Common myeloid progenitor, CD34-positive (primary cell): ENCODE measurements at regions not wholly inside any gene's neighbourhood (a gene's known extent, or its start where the extent isn't known, plus 50 kb on each side); places are given as distances from the start of the nearest gene placed in this dataset.

ENCODE experiments used
- CTCF ChIA-PET: fragments of 350-600 bp; sonication (Branson Sonifier 250); formaldehyde crosslinking; loops from one replicate; lab custom pipeline; 2021; ENCODE audit warnings: antibody characterized with exemption; lab: Charles Lee
- POLR2A ChIA-PET: fragments of 350-600 bp; sonication (Branson Sonifier 250); formaldehyde crosslinking; loops from one replicate; lab custom pipeline; 2021; ENCODE audit warnings: antibody characterized with exemption; lab: Charles Lee
- DNase-seq, 3 donors: peaks; one replicate each; pipeline versions ENCODE4 v3.0.0 to v3.0.0-alpha.2; 2013
- H3K27ac ChIP-seq, 2 experiments: 1 replicate in 1 of 2; 2 replicates in 1 of 2; pipeline ENCODE4 v1.7.0; 2013; ENCODE audit warnings: inconsistent platforms in 2 of 2, low read length in 2 of 2, mild to moderate bottlenecking in 2 of 2, low read depth in 1 of 2, moderate library complexity in 1 of 2; ENCODE audit not compliant: severe bottlenecking in 2 of 2, insufficient read depth in 1 of 2, poor library complexity in 1 of 2
- H3K27me3 ChIP-seq, 5 experiments: replicated peaks in 2 of 5; 1 replicate in 3 of 5; 2 replicates in 2 of 5; pipeline versions ENCODE4 v1.6.1 to v1.7.0; 2013; ENCODE audit warnings: low read length in 4 of 5, mild to moderate bottlenecking in 2 of 5, moderate library complexity in 2 of 5, inconsistent platforms in 1 of 5; ENCODE audit not compliant: insufficient read depth in 5 of 5, control insufficient read depth in 4 of 5
- H3K36me3 ChIP-seq, 4 experiments: 1 replicate in 2 of 4; 2 replicates in 2 of 4; pipeline versions ENCODE4 v1.6.1 to v1.7.0; 2013; ENCODE audit warnings: low read length in 3 of 4, control low read depth in 1 of 4, mild to moderate bottlenecking in 1 of 4; ENCODE audit not compliant: control insufficient read depth in 4 of 4, insufficient read depth in 4 of 4
- H3K4me1 ChIP-seq, 4 experiments: 1 replicate in 3 of 4; 2 replicates in 1 of 4; pipeline versions ENCODE4 v1.6.1 to v1.7.1; 2013; ENCODE audit warnings: low read length in 3 of 4, mild to moderate bottlenecking in 3 of 4, control low read depth in 1 of 4, inconsistent platforms in 1 of 4, moderate library complexity in 1 of 4; ENCODE audit not compliant: control insufficient read depth in 4 of 4, insufficient read depth in 4 of 4; ENCODE audit errors: control extremely low read depth in 1 of 4
- H3K4me3 ChIP-seq, 7 experiments: 1 replicate in 4 of 7; 2 replicates in 3 of 7; pipeline versions ENCODE4 v1.5.1 to v1.7.0; 2013; ENCODE audit warnings: mild to moderate bottlenecking in 7 of 7, low read length in 6 of 7, moderate library complexity in 6 of 7, inconsistent platforms in 2 of 7, low read depth in 2 of 7, control low read depth in 1 of 7; ENCODE audit not compliant: insufficient read depth in 4 of 7, control insufficient read depth in 1 of 7; ENCODE audit errors: extremely low read depth in 1 of 7
- H3K9me3 ChIP-seq, 5 experiments: 1 replicate in 4 of 5; 2 replicates in 1 of 5; pipeline versions ENCODE4 v1.6.1 to v1.7.1; 2013; ENCODE audit warnings: low read length in 4 of 5, mild to moderate bottlenecking in 2 of 5, inconsistent platforms in 1 of 5, low read depth in 1 of 5, moderate library complexity in 1 of 5; ENCODE audit not compliant: control insufficient read depth in 4 of 5, insufficient read depth in 2 of 5; ENCODE audit errors: control extremely low read depth in 1 of 5
- WGBS: methylation state at CpG from one replicate; pipeline ENCODE4 v1.1.5; 2013; ENCODE audit not compliant: insufficient coverage; 5-methylcytosine and 5-hydroxymethylcytosine counted together

GRCh38 chr2:7905756-7906155, 776.1 kb upstream of the ID2 start:
- H3K4me3 ChIP-seq = no peak overlapping the region
- H3K36me3 ChIP-seq = no peaks in the 10 kb centered on the region
- H3K27me3 ChIP-seq = no peaks in the 10 kb centered on the region
- peaks cover 0 to 7% (median 3%) of the 10 kb centered on the region in 4 experiments for H3K4me1 ChIP-seq
- CTCF ChIA-PET = no interaction called here
- POLR2A ChIA-PET = no interaction called here
- peaks cover 0 to 2% (median 0%) of the 10 kb centered on the region in 5 experiments for H3K9me3 ChIP-seq
- 94% methylated on average over 12 of the region's 12 CpGs for WGBS
- H3K27ac ChIP-seq = no peak overlapping the region
- no peak for DNase-seq

DNA sequence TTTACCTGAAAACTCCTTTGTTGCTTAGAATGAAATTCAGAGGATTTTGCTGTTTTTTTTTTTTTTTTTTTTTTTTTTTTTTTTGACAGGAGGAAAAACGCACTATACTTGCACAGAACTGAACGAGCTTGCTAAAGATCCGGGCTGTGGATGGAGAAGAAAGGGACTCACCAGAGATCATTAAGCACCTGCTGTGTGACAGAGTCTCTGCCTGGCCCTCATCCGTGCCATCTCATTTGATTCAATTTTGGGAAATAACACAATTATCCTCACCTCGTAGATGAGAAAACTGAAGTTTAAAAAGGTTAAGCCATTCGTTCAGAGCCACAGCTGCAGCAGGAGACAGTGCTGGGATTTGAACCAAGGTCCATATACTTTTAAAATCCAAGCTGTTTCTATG, 775.4 kb upstream of the ID2 start:
- Histone ChIP-seq H3K27ac (no peak overlapping the region), H3K4me1 (peaks cover 0 to under 1% (median 0%) of the 10 kb centered on the region in 4 experiments), H3K36me3 (no peaks in the 10 kb centered on the region), H3K27me3 (no peaks in the 10 kb centered on the region), H3K4me3 (no peak overlapping the region), H3K9me3 (peaks cover 0 to 2% (median 0%) of the 10 kb centered on the region in 5 experiments)
- POLR2A ChIA-PET = no interaction called here
- DNase-seq = no peak
- CTCF ChIA-PET = no interaction called here
- 92% methylated on average over 4 of the region's 6 CpGs for WGBS

DNA sequence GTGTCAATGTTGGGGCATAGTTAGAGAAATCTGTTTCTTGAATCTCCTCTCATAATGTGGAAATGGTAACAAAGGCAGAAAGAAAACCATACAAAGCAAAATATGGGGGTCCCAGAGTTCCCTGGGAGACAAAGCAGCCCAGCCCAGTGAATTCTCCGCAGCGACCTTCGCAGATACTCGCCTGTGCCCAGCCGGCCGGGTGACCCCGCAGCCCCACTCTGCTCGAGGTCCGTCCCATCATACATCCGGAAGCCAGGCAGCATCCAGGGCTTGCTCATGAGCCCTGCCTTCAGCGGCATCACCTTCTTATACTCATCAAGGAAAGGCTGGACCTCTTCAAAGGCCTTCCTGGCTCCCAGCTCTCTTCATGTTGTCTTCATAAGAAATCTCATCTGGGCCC, 774.8 kb upstream of the ID2 start:
- ChIA-PET POLR2A (no interaction called here), CTCF (no interaction called here)
- peaks cover 0 to 2% (median 0%) of the 10 kb centered on the region in 5 experiments for H3K9me3 ChIP-seq
- no peaks in the 10 kb centered on the region for H3K27me3 ChIP-seq
- H3K36me3 ChIP-seq = no peaks in the 10 kb centered on the region
- H3K4me3 ChIP-seq = no peak overlapping the region
- no peak for DNase-seq
- WGBS = 98% methylated on average over 11 of the region's 11 CpGs
- no peak overlapping the region for H3K27ac ChIP-seq
- H3K4me1 ChIP-seq = no peaks in the 10 kb centered on the region

DNA sequence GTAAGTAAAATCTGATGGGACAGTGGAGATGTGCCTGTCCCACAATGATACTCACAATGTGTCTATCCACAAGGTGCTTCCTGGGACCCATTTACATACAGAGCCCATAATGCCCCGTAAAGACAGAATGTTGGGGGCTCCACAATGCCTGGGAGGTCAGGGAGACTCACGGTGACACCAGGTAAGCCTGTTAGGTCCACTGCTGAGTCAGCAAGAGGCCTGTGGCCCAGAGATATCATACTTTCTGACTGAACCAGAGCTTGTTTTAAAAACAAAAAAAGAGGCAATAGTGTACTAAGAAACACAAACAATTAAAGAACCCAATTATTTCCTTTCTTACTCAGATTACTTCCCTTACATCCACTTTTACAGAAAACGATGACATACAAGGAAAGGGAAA, 771.1 kb upstream of the ID2 start:
- no peak overlapping the region for H3K4me3 ChIP-seq
- no peaks in the 10 kb centered on the region for H3K36me3 ChIP-seq
- H3K4me1 ChIP-seq = no peaks in the 10 kb centered on the region
- no peak for DNase-seq
- no peaks in the 10 kb centered on the region for H3K27me3 ChIP-seq
- ChIA-PET CTCF (no interaction called here), POLR2A (no interaction called here)
- no peak overlapping the region for H3K27ac ChIP-seq
- 96% methylated on average over 2 of the region's 3 CpGs for WGBS
- H3K9me3 ChIP-seq = peaks cover 0 to 2% (median 0%) of the 10 kb centered on the region in 5 experiments

DNA sequence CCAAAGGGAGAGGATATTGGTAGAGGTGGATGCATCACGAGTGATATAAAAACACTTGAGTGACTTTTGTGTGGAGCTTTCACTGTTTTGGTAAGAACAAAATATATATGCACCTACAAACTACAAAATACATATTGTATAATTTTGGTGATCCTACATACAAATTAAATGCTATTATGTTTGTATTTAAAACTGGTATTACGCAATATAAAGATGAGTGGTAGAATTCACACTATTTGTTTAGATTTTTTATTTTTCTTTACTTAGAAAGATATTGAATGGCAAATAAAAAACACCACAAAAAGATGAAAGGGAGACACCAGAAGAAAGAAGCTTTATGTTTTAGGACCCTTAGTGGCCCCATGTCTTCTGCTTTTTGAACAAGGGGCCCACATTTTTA, 770.7 kb upstream of the ID2 start:
- no CpG with 5 or more reads among the region's 2 CpGs for WGBS

GRCh38 chr2:7913974-7914373, 767.9 kb upstream of the ID2 start:
- ChIA-PET CTCF (no interaction called here), POLR2A (no interaction called here)
- no peak for DNase-seq
- no peaks in the 10 kb centered on the region for H3K27me3 ChIP-seq
- H3K27ac ChIP-seq = no peak overlapping the region
- H3K9me3 ChIP-seq = peaks cover 0 to 2% (median 0%) of the 10 kb centered on the region in 5 experiments
- H3K4me3 ChIP-seq = no peak overlapping the region
- no peaks in the 10 kb centered on the region for H3K36me3 ChIP-seq
- no peaks in the 10 kb centered on the region for H3K4me1 ChIP-seq
- WGBS = 83% methylated on average over 9 of the region's 10 CpGs

More for the DNA sequence above, 770.7 kb upstream of the ID2 start:
- H3K36me3 ChIP-seq = no peaks in the 10 kb centered on the region
- peaks cover 0 to 2% (median 0%) of the 10 kb centered on the region in 5 experiments for H3K9me3 ChIP-seq
- DNase-seq = no peak
- no peaks in the 10 kb centered on the region for H3K27me3 ChIP-seq
- no peak overlapping the region for H3K4me3 ChIP-seq
- POLR2A ChIA-PET = no interaction called here
- no peaks in the 10 kb centered on the region for H3K4me1 ChIP-seq
- H3K27ac ChIP-seq = no peak overlapping the region
- CTCF ChIA-PET = no interaction called here

- POLR2A ChIA-PET = interaction anchor here (0.7 kb wide), 1 partner anchor 89 kb away, joined by 3 read pairs; no protein-coding TSS in a partner anchor
- Histone ChIP-seq H3K27ac (no peak overlapping the region), H3K36me3 (no peaks in the 10 kb centered on the region), H3K4me3 (no peak overlapping the region), H3K27me3 (no peaks in the 10 kb centered on the region), H3K4me1 (no peaks in the 10 kb centered on the region), H3K9me3 (no peaks in the 10 kb centered on the region)
- CTCF ChIA-PET = interaction anchor here (0.9 to 1.1 kb wide), 2 partner anchors 9 to 25 kb away, joined by 3 read pairs; no protein-coding TSS in a partner anchor
- WGBS = 95% methylated on average over 11 of the region's 14 CpGs
- no peak for DNase-seq
Measured at GRCh38 chr2:7915302-7916091, 766.4 kb upstream of the ID2 start.
